Skeletal muscle tissue (tissue), 3 donors: ENCODE measurements at regions not wholly inside any gene's neighbourhood (a gene's known extent, or its start where the extent isn't known, plus 50 kb on each side); places are given as distances from the start of the nearest gene placed in this dataset.
"Not testable (repeated sequence)": the region's sequence is repeated elsewhere in the genome, so short reads cannot be mapped to it uniquely, and the experiment has no call there.

ENCODE experiments used
- H3K27ac ChIP-seq: one replicate; pipeline ENCODE4 v1.7.0; 2013; ENCODE audit warnings: mild to moderate bottlenecking, low read depth, low read length, inconsistent platforms
- H3K27me3 ChIP-seq, 3 donors: one replicate each; pipeline ENCODE4 v1.7.0; 2013; ENCODE audit warnings: low read length in 3 of 3; ENCODE audit not compliant: control insufficient read depth in 3 of 3, insufficient read depth in 3 of 3
- H3K36me3 ChIP-seq, 3 donors: one replicate each; pipeline ENCODE4 v1.7.0; 2013; ENCODE audit warnings: low read length in 3 of 3; ENCODE audit not compliant: control insufficient read depth in 3 of 3, insufficient read depth in 3 of 3
- H3K4me1 ChIP-seq, 3 donors: one replicate each; pipeline ENCODE4 v1.7.0; 2013; ENCODE audit warnings: low read length in 3 of 3, mild to moderate bottlenecking in 3 of 3; ENCODE audit not compliant: control insufficient read depth in 3 of 3, insufficient read depth in 3 of 3
- H3K4me3 ChIP-seq, 3 donors: one replicate each; pipeline ENCODE4 v1.7.0; 2013; ENCODE audit warnings: low read length in 3 of 3
- H3K9ac ChIP-seq, 3 donors: one replicate each; pipeline ENCODE4 v1.7.0; 2013; ENCODE audit warnings: low read length in 3 of 3, mild to moderate bottlenecking in 3 of 3, moderate library complexity in 2 of 3, low read depth in 1 of 3
- H3K9me3 ChIP-seq, 3 donors: one replicate each; pipeline ENCODE4 v1.7.0; 2013; ENCODE audit warnings: low read length in 3 of 3; ENCODE audit not compliant: control insufficient read depth in 3 of 3
- donor health status: Osteomylitis.

DNA sequence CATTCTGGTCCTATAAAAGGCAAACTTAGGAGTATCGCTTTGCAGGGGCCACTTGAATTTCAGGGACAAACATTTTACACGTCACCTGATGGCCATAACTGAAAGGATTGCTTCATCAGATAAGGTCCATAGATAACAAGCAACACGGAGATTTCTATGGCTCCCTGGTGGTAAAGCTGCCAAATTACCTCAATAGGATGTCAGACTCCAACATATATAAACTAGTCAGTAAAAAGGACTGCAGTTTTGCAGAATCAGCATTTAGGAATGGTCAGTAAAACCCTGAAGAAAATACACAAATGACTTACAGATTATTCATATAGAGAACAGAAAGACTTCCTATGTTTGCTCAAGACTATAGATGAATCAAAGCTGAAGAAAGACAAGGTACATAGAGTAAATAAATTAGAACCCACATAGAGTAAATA lies 66.1 kb upstream of the GRIP1 start:
- H3K27me3 ChIP-seq, result peaks cover 0 to 3% (median 0%) of the 10 kb centered on the region in 3 donors
- H3K36me3 ChIP-seq, result no peaks in the 10 kb centered on the region
- H3K27ac ChIP-seq, result no peak overlapping the region
- H3K9ac ChIP-seq, result no peak overlapping the region
- H3K4me1 ChIP-seq, result no peaks in the 10 kb centered on the region
- H3K4me3 ChIP-seq, result no peak overlapping the region
- H3K9me3 ChIP-seq, result no peaks in the 10 kb centered on the region

DNA sequence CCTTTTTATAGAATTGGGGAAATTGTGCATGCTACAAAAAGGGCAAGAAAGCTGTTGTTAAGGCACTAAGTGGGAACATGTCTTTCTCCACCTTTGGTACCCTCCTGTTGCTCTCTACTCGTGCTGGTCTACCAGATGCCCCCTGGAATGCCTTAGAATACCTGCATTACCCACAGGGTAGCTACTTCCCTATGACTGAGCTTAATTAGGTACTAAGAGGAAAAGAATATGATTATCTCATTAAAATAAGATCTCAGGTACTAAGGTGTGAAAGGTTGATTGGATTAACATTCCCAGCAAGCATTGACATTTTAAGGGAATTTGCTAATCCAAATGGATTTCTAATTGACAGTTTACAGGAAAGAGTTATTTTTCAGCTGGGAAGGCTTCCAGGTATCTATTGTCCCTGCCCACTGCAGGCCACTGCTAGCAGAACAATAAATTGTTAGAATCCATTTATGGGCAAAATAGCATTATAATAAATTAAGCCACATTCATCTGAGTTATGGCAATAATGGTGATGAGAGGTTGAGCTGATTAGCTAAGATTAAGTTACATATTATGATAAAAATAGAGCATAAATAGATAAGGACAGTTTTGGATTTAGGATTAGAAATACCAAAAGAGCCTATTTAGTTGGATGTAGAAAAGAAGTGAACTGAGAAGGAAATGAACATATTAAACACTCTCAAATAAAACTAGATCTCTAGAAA lies 67.8 kb upstream of the GRIP1 start:
- H3K36me3 ChIP-seq, result no peaks in the 10 kb centered on the region
- no peaks in the 10 kb centered on the region for H3K9me3 ChIP-seq
- no peaks in the 10 kb centered on the region for H3K4me1 ChIP-seq
- no peak overlapping the region for H3K27ac ChIP-seq
- H3K9ac ChIP-seq, result no peak overlapping the region
- H3K4me3 ChIP-seq, result no peak overlapping the region
- H3K27me3 ChIP-seq, result peaks cover 0 to 3% (median 0%) of the 10 kb centered on the region in 3 donors

DNA sequence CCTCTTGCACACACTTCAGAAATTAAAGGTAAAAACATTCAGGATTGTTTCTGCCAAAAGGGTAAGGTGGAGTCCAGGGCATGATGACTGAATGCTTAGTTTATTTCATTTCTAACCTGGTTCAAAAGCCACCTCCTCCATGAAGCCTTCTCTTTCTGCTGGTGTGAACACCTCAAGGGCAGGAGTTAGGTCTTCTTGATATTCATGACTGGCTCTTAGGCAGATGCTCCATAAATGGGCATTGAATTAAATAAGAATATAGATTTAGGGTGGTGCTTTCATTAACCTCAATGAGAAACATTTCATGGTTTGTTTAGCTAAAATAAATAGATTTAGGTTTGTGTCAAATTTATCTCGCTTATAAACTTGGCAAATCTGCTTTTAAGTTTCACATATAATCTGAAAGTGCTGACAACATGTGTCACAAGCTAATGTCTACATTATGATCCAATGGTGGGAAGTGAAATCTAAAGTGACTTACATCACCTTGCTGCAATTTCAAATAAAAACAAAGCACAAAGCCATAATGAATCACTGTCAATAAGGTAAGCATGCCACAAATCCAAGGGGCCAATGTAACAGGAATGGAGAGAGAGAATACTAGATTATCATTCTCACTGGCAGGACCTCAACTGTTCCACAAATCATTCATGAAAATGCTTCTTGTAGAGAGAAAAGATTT lies 72.7 kb upstream of the GRIP1 start:
- no peaks in the 10 kb centered on the region for H3K36me3 ChIP-seq

DNA sequence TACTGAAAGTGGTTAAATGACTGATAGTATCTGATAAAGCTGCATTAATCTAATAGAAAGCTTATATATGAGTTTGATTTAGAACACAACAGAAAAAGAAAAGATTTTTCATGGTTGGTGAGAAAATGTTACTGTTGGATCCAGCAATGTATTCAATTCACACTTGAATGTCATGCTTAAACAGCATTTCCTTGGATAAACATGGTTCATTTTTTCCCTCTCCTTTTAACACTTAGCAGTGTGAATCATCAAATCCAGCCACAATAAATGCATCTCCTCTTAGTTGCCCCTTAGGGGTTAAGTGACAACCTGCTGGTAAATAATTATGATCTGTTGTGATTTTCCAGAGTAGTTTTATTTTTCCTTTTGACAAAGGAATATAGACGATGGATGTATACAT lies 74.9 kb upstream of the GRIP1 start:
- no peak overlapping the region for H3K27ac ChIP-seq

More for the DNA sequence above, 72.7 kb upstream of the GRIP1 start:
- Histone ChIP-seq H3K4me1 (no peaks in the 10 kb centered on the region), H3K4me3 (no peak overlapping the region), H3K27ac (no peak overlapping the region), H3K27me3 (peaks cover 0 to 3% (median 0%) of the 10 kb centered on the region in 3 donors), H3K9ac (no peak overlapping the region), H3K9me3 (no peaks in the 10 kb centered on the region)

DNA sequence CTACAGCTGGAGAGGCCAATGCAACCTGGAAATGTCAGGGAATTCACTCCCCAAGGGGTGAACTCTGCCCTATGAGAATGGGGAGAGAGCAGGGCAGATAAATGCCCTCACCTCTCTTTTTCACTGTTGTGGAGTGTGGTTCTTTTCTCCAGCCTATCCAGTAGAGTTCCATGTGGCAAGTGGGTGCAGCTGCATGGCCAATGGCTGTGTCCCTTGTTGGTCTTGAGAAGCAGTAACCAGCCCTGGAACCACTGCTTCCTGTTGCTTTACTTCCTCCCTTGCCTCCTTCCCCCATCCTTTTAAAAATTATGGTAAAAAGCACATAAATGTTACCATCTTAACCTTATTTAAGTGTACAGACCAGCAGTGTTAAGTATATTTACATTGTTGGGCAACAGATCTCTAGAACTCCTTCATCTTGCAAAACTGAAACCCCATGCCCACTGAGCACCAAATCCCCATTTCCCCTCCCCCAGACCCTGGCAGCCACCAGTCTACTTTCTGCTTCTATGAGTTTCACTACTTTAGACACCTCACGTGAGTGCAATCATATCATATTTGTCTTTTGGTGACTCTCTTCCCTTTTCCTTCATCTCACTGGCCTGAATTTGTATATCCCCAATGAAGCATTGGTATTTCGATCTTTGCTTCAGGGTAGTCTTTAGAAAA lies 77.0 kb upstream of the GRIP1 start:
- Histone ChIP-seq H3K27me3 (no peaks in the 10 kb centered on the region), H3K9ac (no peak overlapping the region), H3K4me3 (no peak overlapping the region), H3K9me3 (no peaks in the 10 kb centered on the region), H3K27ac (no peak overlapping the region), H3K36me3 (no peaks in the 10 kb centered on the region), H3K4me1 (no peaks in the 10 kb centered on the region)

More for the DNA sequence above, 74.9 kb upstream of the GRIP1 start:
- Histone ChIP-seq H3K9ac (no peak overlapping the region), H3K27me3 (peaks cover 0 to 3% (median 0%) of the 10 kb centered on the region in 3 donors), H3K36me3 (no peaks in the 10 kb centered on the region), H3K4me3 (no peak overlapping the region), H3K4me1 (no peaks in the 10 kb centered on the region), H3K9me3 (no peaks in the 10 kb centered on the region)

GRCh38 chr12:66756631-66757030 lies 77.8 kb upstream of the GRIP1 start:
- Histone ChIP-seq H3K9ac (no peak overlapping the region), H3K4me1 (no peaks in the 10 kb centered on the region), H3K9me3 (no peaks in the 10 kb centered on the region), H3K27ac (no peak overlapping the region), H3K4me3 (no peak overlapping the region), H3K36me3 (no peaks in the 10 kb centered on the region), H3K27me3 (no peaks in the 10 kb centered on the region)

DNA sequence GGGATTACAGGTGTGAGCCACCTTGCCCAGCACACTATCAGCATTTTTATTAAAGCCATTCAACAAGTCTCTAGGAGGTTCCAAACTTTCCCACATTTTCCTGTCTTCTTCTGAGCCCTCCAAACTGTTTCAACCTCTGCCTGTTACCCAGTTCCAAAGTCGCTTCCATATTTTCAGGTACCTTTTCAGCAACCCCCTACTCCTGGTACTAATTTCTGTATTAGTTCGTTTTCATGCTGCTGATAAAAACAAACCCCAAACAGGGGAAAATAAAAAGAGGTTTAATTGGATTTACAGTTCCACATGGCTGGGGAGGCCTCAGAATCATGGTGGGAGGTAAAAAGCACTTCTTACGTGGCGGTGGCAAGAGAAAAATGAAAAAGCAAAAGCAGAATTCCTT lies 81.2 kb upstream of the GRIP1 start:
- H3K36me3 ChIP-seq, H3K27me3 ChIP-seq, H3K4me1 ChIP-seq, H3K9ac ChIP-seq, H3K4me3 ChIP-seq, H3K9me3 ChIP-seq, H3K27ac ChIP-seq: not testable (repeated sequence)

DNA sequence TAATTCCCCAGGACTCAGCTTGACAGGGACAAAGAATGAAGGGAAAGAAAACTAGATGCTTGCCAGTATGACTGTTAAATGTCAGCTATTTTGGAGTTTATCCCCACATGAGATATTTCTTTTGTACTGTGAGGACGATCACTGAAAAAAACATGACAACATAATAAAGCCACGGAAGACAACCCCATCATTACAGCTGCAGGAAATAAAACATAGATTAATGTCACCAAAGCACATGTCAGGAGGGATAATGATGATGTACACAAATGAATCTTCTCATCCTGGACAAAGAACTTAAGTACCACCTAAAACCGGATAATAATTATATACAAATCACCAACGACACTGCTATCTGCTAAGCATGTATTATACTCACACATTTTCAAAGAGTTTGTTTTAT lies 84.6 kb upstream of the GRIP1 start:
- H3K9ac ChIP-seq, result no peak overlapping the region
- no peaks in the 10 kb centered on the region for H3K9me3 ChIP-seq
- H3K27me3 ChIP-seq, result no peaks in the 10 kb centered on the region
- H3K4me3 ChIP-seq, result no peak overlapping the region
- no peaks in the 10 kb centered on the region for H3K4me1 ChIP-seq
- H3K36me3 ChIP-seq, result no peaks in the 10 kb centered on the region
- no peak overlapping the region for H3K27ac ChIP-seq

GRCh38 chr12:66765204-66765603 lies 86.3 kb upstream of the GRIP1 start:
- no peaks in the 10 kb centered on the region for H3K9me3 ChIP-seq
- H3K36me3 ChIP-seq, result no peaks in the 10 kb centered on the region
- no peaks in the 10 kb centered on the region for H3K4me1 ChIP-seq
- H3K27ac ChIP-seq, result no peak overlapping the region
- H3K4me3 ChIP-seq, result no peak overlapping the region
- no peak overlapping the region for H3K9ac ChIP-seq
- H3K27me3 ChIP-seq, result no peaks in the 10 kb centered on the region

- no peaks in the 10 kb centered on the region for H3K9me3 ChIP-seq
- H3K4me1 ChIP-seq, result no peaks in the 10 kb centered on the region
- no peak overlapping the region for H3K9ac ChIP-seq
- H3K27me3 ChIP-seq, result no peaks in the 10 kb centered on the region
- no peak overlapping the region for H3K4me3 ChIP-seq
- H3K36me3 ChIP-seq, result no peaks in the 10 kb centered on the region
- no peak overlapping the region for H3K27ac ChIP-seq
These were observed 88.7 kb upstream of the GRIP1 start for GRCh38 chr12:66767536-66767935.
